ENCODE measurements at regions not wholly inside any gene's neighbourhood (a gene's known extent, or its start where the extent isn't known, plus 50 kb on each side); places are given as distances from the start of the nearest gene placed in this dataset.

- WGBS (ENCODE audit: insufficient coverage, insufficient replicate concordance, low lambda C conversion rate, missing lambda C conversion rate), result 0% methylated on average over 2 of the region's 3 CpGs
- in situ Hi-C loops (cut with MboI) (no loop called here), intact Hi-C loops (cut with micrococcal nuclease; ENCODE audit: unreplicated experiment) (no loop called here)
- RAD21 ChIA-PET (ENCODE audit: unreplicated experiment), result no interaction called here
- H3K9ac ChIP-seq (ENCODE audit: control insufficient read depth, insufficient read depth, low read length), result no peak overlapping the region
- no peak overlapping the region for H3K4me3 ChIP-seq
- H3K79me2 ChIP-seq (ENCODE audit: control insufficient read depth, insufficient read depth, low read length), result no peaks in the 10 kb centered on the region
- no peaks in the 10 kb centered on the region; a peak in 1 of 4 replicates for H3K27me3 ChIP-seq (replicated peaks in 1 of 2; ENCODE audit: control insufficient read depth in 2 of 2, insufficient read depth in 2 of 2, low read length in 1 of 2)
- no peak overlapping the region for H2AFZ ChIP-seq (ENCODE audit: control insufficient read depth, low read depth, low read length)
- SMC1A ChIA-PET (ENCODE audit: uncharacterized antibody, unreplicated experiment), result no interaction called here
- no peaks in the 10 kb centered on the region for H3K4me1 ChIP-seq (ENCODE audit: control insufficient read depth, insufficient read depth, low read length)
- no peaks in the 10 kb centered on the region for H3K9me3 ChIP-seq (replicated peaks; ENCODE audit: control insufficient read depth, insufficient read depth, low read length)
- no peak for TF ChIP-seq TAF1 (IDR thresholded peaks at IDR 0.05; ENCODE audit: borderline replicate concordance, low read depth, low read length)
- TF ChIP-seq PAX5 (IDR thresholded peaks at IDR 0.05; ENCODE audit: borderline replicate concordance, low read depth, low read length), result no peak
- no peak for TF ChIP-seq PBX3 (IDR thresholded peaks at IDR 0.05; ENCODE audit: insufficient replicate concordance, low read depth, low read length)
- TF ChIP-seq CHD1 (IDR thresholded peaks at IDR 0.05; ENCODE audit: low read depth, low read length), result no peak
- TF ChIP-seq SREBF1 (IDR thresholded peaks at IDR 0.05; ENCODE audit: low read length), result no peak
- no peak for TF ChIP-seq BMI1 (IDR thresholded peaks at IDR 0.05; ENCODE audit: borderline replicate concordance)
- no peak for TF ChIP-seq ZNF24 (IDR thresholded peaks at IDR 0.05)
- TF ChIP-seq EZH2 (IDR thresholded peaks at IDR 0.05; ENCODE audit: borderline replicate concordance, control insufficient read depth, low read depth, low read length), result no peak
- no peaks in the 10 kb centered on the region for H3K36me3 ChIP-seq (ENCODE audit: control insufficient read depth in 2 of 2, insufficient read depth in 2 of 2, low read length in 1 of 2)
- no peaks in the 10 kb centered on the region for H4K20me1 ChIP-seq (ENCODE audit: control insufficient read depth, insufficient read depth)
- no peak for DNase-seq (ENCODE audit: low read depth, low spot score)
- FAIRE-seq, result no peak
- CTCF ChIA-PET, result no interaction called here
- no peak overlapping the region for H3K4me2 ChIP-seq (ENCODE audit: control insufficient read depth, insufficient read depth)
- no peak for ATAC-seq
- POLR2A ChIA-PET, result no interaction called here
- no TSS peak for BruUV-seq (replicated peaks)
- no peak overlapping the region for H3K27ac ChIP-seq (ENCODE audit: control insufficient read depth, insufficient read depth)
Measured at GRCh38 chr10:104509981-104510380, 131.1 kb upstream of the SORCS3 start.

- ChIA-PET POLR2A (no interaction called here), SMC1A (ENCODE audit: uncharacterized antibody, unreplicated experiment) (no interaction called here), CTCF (no interaction called here), RAD21 (ENCODE audit: unreplicated experiment) (no interaction called here)
- no peaks in the 10 kb centered on the region; a peak in 1 of 4 replicates for H3K27me3 ChIP-seq (replicated peaks in 1 of 2; ENCODE audit: control insufficient read depth in 2 of 2, insufficient read depth in 2 of 2, low read length in 1 of 2)
- H2AFZ ChIP-seq (ENCODE audit: control insufficient read depth, low read depth, low read length), result no peak overlapping the region
- H3K4me2 ChIP-seq (ENCODE audit: control insufficient read depth, insufficient read depth), result no peak overlapping the region
- in situ Hi-C loops (cut with MboI) (no loop called here), intact Hi-C loops (cut with micrococcal nuclease; ENCODE audit: unreplicated experiment) (no loop called here)
- BruUV-seq (replicated peaks), result no TSS peak
- no peaks in the 10 kb centered on the region for H3K79me2 ChIP-seq (ENCODE audit: control insufficient read depth, insufficient read depth, low read length)
- WGBS (ENCODE audit: insufficient coverage, insufficient replicate concordance, low lambda C conversion rate, missing lambda C conversion rate), result 23% methylated on average over 2 of the region's 2 CpGs
- no peaks in the 10 kb centered on the region for H3K9me3 ChIP-seq (replicated peaks; ENCODE audit: control insufficient read depth, insufficient read depth, low read length)
- no peak overlapping the region for H3K27ac ChIP-seq (ENCODE audit: control insufficient read depth, insufficient read depth)
- no peak for ATAC-seq
- H4K20me1 ChIP-seq (ENCODE audit: control insufficient read depth, insufficient read depth), result no peaks in the 10 kb centered on the region
- no peak overlapping the region for H3K4me3 ChIP-seq
- no peak for FAIRE-seq
- no peaks in the 10 kb centered on the region for H3K4me1 ChIP-seq (ENCODE audit: control insufficient read depth, insufficient read depth, low read length)
- no peak for DNase-seq (ENCODE audit: low read depth, low spot score)
- no peaks in the 10 kb centered on the region for H3K36me3 ChIP-seq (ENCODE audit: control insufficient read depth in 2 of 2, insufficient read depth in 2 of 2, low read length in 1 of 2)
- no peak overlapping the region for H3K9ac ChIP-seq (ENCODE audit: control insufficient read depth, insufficient read depth, low read length)
- TF ChIP-seq RAD21 (IDR thresholded peaks at IDR 0.05; ENCODE audit: insufficient read depth, low read depth, low read length), result no peak
- TF ChIP-seq TCF7 (IDR thresholded peaks at IDR 0.05; ENCODE audit: borderline replicate concordance), result no peak
- no peak for TF ChIP-seq CTCF (IDR thresholded peaks at IDR 0.05 in 2 of 3, conservative IDR thresholded peaks at IDR 0.05 in 1 of 3; ENCODE audit: control insufficient read depth in 2 of 3, extremely low read depth in 1 of 3, insufficient read depth in 1 of 3, low read depth in 3 of 3, low read length in 3 of 3)
- TF ChIP-seq ASH2L (IDR thresholded peaks at IDR 0.05; ENCODE audit: borderline replicate concordance, low read depth), result no peak
- TF ChIP-seq ZBTB4 (CRISPR knock-in tag; IDR thresholded peaks at IDR 0.05), result no peak
Measured at GRCh38 chr10:104510644-104511043, 130.4 kb upstream of the SORCS3 start.

Measured in GM12878 (cell line).